GM18907 (cell line): ENCODE measurements at regions not wholly inside any gene's neighbourhood (a gene's known extent, or its start where the extent isn't known, plus 50 kb on each side); places are given as distances from the start of the nearest gene placed in this dataset.

Source experiments
- ATAC-seq: cut with Tn5 transposase; IDR thresholded peaks from one replicate; pipeline ENCODE4 v1.9.1; 2021; ENCODE audit warnings: mild to moderate bottlenecking, moderate library complexity; ENCODE audit not compliant: unreplicated experiment

GRCh38 chr3:194279101-194279500, 72.0 kb downstream of the CPN2 start:
- no peak for ATAC-seq

DNA sequence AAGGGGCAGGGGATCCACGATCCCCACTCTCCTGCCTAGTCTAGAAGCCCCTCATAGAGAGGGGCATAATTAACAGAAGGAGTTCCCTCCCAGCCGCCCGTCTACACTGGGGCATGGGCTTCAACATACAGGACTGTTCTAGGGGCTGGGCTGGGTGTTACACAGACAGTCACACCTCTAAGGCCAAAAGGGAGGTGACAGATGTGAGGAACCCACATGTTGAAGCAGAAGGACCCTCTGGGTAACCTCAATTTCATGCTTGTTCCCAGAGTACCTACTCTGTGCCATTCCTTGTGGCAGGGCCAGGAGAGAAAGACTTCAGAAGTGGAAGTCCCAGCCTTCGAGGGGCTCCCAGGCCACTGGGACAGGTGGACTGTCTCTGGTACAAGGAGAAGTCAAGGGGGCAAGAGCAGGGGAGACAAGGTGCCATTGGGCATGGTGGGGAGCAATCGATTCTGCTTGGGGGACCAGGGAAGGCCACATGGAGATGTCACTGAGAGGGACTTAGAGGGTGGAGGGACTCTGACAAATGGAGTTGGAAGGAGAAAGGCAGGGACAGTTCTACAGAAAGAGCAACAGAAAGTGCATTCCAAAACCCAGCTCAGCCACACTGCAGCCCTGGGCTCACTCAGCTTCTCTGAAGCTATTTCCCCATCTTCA, 71.3 kb downstream of the CPN2 start:
- ATAC-seq, result no peak

- no peak for ATAC-seq
These were observed 70.4 kb downstream of the CPN2 start for GRCh38 chr3:194280777-194281176.

DNA sequence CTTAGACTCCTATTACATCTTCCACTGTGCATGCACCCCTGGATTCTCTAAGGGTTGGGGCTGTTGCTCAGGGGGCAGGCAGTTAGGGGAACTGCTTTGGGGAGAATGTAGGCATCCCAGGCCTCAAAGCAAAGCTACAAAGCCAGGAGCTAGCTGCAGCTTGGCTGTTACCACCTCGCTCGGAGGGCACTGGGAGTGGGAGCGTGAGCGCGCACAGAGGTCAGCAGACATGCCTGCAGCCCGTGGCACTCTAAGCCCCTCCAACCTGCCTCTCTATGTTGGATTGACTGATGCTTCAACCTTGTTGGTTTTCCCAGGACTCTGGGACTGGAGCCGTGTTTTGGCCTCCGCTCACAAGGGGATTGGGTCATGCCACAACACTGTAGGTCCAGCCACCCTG, 69.8 kb downstream of the CPN2 start:
- no peak for ATAC-seq

DNA sequence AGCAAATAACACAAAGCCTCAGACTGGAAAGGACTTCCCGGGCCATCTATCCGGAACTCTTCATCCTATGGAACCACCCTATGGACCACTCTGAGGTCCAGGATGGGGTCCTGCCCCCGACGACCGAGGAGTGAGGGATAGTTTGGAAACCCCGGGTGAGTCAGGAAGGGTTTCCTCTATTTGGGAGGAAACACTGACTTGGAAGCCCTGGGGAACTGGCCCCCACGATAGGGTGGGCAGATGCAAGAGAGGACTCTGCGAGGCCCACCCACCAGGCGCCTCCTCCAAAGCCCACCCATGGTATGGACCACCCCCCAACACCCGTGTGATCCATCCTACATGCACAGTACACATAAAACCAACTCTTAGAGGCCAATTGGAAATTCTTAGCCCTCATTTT, 69.4 kb downstream of the CPN2 start:
- no peak for ATAC-seq

GRCh38 chr3:194282436-194283122, 68.5 kb downstream of the CPN2 start:
- no peak for ATAC-seq

GRCh38 chr3:194283221-194284006, 67.7 kb downstream of the CPN2 start:
- ATAC-seq, result no peak

- ATAC-seq, result no peak
These were observed 66.8 kb downstream of the CPN2 start for GRCh38 chr3:194284351-194284750.

DNA sequence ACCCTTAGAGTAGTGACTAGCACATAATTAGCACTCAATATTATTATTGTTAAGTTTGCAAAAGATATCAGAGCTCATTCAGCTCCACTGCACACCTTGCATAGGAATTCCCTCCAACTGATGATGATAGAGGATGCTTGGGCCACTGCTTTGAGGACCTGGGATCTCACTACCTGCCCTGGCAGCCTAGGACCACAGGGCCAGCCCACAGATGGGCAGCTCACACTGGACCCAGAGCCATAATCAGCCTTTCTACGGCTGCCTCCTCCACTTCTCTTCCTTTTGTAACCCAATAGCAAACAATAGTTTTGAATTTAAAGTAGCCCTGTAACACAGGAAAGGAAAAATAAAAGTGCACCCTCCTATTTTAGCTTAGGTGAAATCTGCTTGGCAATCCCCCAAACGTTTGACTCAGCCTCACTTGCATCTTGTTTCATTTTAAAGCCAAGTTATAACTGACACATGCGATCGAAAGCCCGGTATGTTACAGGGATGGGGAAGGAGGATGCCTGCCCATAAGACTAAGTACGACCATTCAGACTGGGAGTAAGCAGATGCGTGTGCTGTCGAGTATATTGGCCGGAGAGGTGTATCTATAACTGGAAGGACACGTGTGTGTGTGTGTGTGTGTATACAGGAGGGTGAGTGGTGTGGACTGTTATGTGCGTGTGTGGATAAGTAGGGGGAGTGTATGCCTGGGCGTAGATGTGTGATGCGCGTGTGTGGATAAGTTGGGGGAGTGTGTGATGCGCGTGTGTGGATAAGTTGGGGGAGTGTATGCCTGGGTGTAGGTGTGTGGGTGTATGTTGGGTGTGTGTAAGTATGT, 65.9 kb downstream of the CPN2 start:
- ATAC-seq, result no peak

- no peak for ATAC-seq
These were observed 65.3 kb downstream of the CPN2 start for GRCh38 chr3:194285850-194286197.

DNA sequence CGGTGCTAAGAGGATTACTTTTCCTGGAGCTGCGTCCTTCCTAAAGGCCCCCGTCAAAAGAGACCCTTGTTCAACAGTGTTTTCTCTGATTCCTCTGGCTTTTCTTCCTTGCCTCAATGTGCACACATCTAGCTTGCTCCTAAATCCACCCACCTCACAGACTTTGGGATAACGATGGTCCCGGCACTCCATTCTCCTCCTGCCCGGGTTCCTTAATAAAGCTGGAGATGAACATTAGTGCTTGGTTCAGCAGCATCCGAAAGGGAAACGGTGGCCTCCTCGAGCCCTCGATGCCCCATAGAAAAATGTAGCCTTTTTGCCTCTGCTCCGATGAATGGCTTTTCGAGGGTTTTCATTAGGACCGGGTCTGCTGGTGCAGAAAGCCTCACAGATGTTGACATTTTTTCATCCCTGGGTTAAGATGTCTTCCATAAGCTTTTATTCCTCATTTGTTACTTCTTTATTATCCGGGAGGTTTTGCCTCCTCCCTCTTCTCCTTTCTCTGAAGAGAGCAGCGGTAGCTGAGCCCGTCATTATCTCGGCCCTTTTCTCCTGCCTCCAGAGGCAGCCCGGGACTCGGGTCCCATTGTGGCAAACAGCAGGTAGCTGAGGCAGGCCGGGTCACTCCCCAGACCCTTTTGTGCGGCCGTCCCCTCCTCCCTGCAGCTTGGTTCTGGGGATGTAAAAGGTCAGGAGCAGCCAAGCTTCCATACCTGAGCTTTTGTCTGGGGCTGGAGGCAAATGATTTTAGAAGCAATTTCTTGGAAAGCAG, 64.6 kb downstream of the CPN2 start:
- no peak for ATAC-seq

- no peak for ATAC-seq
These were observed 63.8 kb downstream of the CPN2 start for GRCh38 chr3:194287374-194287773.

DNA sequence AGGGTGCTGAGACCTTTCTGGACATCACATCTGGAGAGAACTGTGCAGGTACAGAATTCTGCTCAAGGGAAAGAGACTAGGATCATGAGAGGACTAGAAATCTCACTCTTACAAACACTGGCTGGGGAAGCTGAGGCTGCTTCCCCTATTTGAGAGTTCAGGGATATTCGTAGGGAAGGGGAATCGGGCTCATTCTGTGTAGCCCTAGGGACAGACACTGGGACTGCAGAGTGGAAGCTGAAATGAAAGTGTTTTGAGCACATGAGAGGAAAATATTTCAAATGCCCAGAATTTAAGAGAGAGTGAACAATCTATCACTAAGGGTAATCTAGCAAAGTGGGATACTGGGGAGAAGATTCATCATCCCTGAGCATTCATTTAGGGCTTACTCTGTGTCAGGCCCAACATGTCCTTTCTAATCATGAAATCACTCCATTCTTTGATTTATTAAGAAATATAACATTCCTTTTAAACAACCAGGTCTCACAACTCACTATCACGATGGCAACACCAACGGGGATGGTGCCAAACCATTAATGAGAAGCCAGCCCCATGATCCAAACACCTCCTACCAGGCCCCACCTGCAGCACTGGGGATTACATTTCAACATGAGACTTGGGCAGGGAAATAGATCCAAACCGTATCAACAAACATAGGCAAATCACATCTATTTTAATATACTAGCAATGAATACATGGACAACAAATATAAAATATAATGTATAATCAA, 63.0 kb downstream of the CPN2 start:
- ATAC-seq, result no peak
